ENCODE measurements at regions not wholly inside any gene's neighbourhood (a gene's known extent, or its start where the extent isn't known, plus 50 kb on each side); places are given as distances from the start of the nearest gene placed in this dataset.
A peak's percentile ranks its signal among the peaks of the same experiment; 100 is the strongest.

GRCh38 chr11:35082321-35083180, 56.4 kb upstream of the CD44 start:
- H4K20me1 ChIP-seq (ENCODE audit: low read length) = no peaks in the 10 kb centered on the region
- BruUV-seq (replicated peaks) = no TSS peak
- DNase-seq = peak; percentile 80
- peak; percentile 79 for ATAC-seq
- peaks cover 4% of the 10 kb centered on the region for H3F3A ChIP-seq (ENCODE audit: low read length, unreplicated experiment)
- no peak overlapping the region for H3K4me3 ChIP-seq (ENCODE audit: low read length)
- intact Hi-C loops (cut with micrococcal nuclease) = no loop called here
- peak overlapping the region; percentile 15; the same call in 1 of the 2 replicates for H3K9ac ChIP-seq (ENCODE audit: low read length)
- H3K27ac ChIP-seq (ENCODE audit: low read length) = peak overlapping the region; percentile 70
- H3K27me3 ChIP-seq (ENCODE audit: low read length) = no peaks in the 10 kb centered on the region
- peak overlapping the region; percentile 61 for H3K4me2 ChIP-seq (ENCODE audit: low read length)
- TF ChIP-seq EZH2 (IDR thresholded peaks at IDR 0.05; ENCODE audit: low read length, unreplicated experiment) (no peak), EZH2phosphoT487 (IDR thresholded peaks at IDR 0.05; ENCODE audit: borderline replicate concordance, low read length) (no peak), CTCF (conservative IDR thresholded peaks at IDR 0.05; ENCODE audit: low read depth, low read length) (no peak)
- no peaks in the 10 kb centered on the region for H3K36me3 ChIP-seq (ENCODE audit: low read depth, low read length)
- peak overlapping the region; percentile 69 for H2AFZ ChIP-seq (ENCODE audit: low read length)
- H3K9me3 ChIP-seq (ENCODE audit: low read length) = no peaks in the 10 kb centered on the region
- peaks cover 48% of the 10 kb centered on the region for H3K4me1 ChIP-seq (ENCODE audit: insufficient read depth, low read length)
- no peaks in the 10 kb centered on the region for H3K79me2 ChIP-seq (ENCODE audit: low read length)
- H3K9me2 ChIP-seq (replicated peaks; ENCODE audit: low read length) = no peaks in the 10 kb centered on the region
- ChIA-PET CTCF (interaction anchor here (0.6 kb wide), 1 partner anchor 376 kb away, joined by 3 read pairs; no protein-coding TSS in a partner anchor), POLR2A (ENCODE audit: unreplicated experiment) (no interaction called here)

- Histone ChIP-seq H3K4me1 (ENCODE audit: insufficient read depth, low read length) (peaks cover 43% of the 10 kb centered on the region), H3K27ac (ENCODE audit: low read length) (peak overlapping the region; percentile 70), H3K27me3 (ENCODE audit: low read length) (no peaks in the 10 kb centered on the region), H3K9me2 (replicated peaks; ENCODE audit: low read length) (no peaks in the 10 kb centered on the region), H4K20me1 (ENCODE audit: low read length) (no peaks in the 10 kb centered on the region), H3K4me2 (ENCODE audit: low read length) (peak overlapping the region; percentile 61; the same call in 1 of the 2 replicates), H3K4me3 (ENCODE audit: low read length) (no peak overlapping the region), H3K9ac (ENCODE audit: low read length) (no peak overlapping the region; the same call in 1 of the 2 replicates), H3F3A (ENCODE audit: low read length, unreplicated experiment) (peaks cover 3% of the 10 kb centered on the region), H2AFZ (ENCODE audit: low read length) (no peak overlapping the region), H3K79me2 (ENCODE audit: low read length) (no peaks in the 10 kb centered on the region), H3K9me3 (ENCODE audit: low read length) (no peaks in the 10 kb centered on the region), H3K36me3 (ENCODE audit: low read depth, low read length) (no peaks in the 10 kb centered on the region)
- BruUV-seq (replicated peaks) = no TSS peak
- ChIA-PET POLR2A (ENCODE audit: unreplicated experiment) (no interaction called here), CTCF (interaction anchor here (0.6 kb wide), 1 partner anchor 375 kb away, joined by 3 read pairs; no protein-coding TSS in a partner anchor)
- DNase-seq (no peak), ATAC-seq (no peak)
- no peak for TF ChIP-seq CTCF (conservative IDR thresholded peaks at IDR 0.05; ENCODE audit: low read depth, low read length)
- no peak for TF ChIP-seq EZH2 (IDR thresholded peaks at IDR 0.05; ENCODE audit: low read length, unreplicated experiment)
- no peak for TF ChIP-seq EZH2phosphoT487 (IDR thresholded peaks at IDR 0.05; ENCODE audit: borderline replicate concordance, low read length)
- intact Hi-C loops (cut with micrococcal nuclease) = no loop called here
Measured at GRCh38 chr11:35083181-35083430, 55.9 kb upstream of the CD44 start.

Measured in PC-3 (cell line).